H1 (cell line): ENCODE measurements at regions not wholly inside any gene's neighbourhood (a gene's known extent, or its start where the extent isn't known, plus 50 kb on each side); places are given as distances from the start of the nearest gene placed in this dataset.

ENCODE experiments used
- CTCF ChIA-PET: fragments of 300-600 bp; sonication (Branson Sonifier 250); formaldehyde crosslinking; loops from one replicate; lab custom pipeline; 2021; ENCODE audit not compliant: partially characterized antibody; lab: Charles Lee
- POLR2A ChIA-PET: fragments of 300-600 bp; sonication (Branson Sonifier 250); formaldehyde crosslinking; loops from one replicate; lab custom pipeline; 2021; ENCODE audit warnings: inconsistent platforms; ENCODE audit not compliant: partially characterized antibody; lab: Charles Lee
- DNase-seq, 2 experiments: peaks; one replicate each; pipeline versions ENCODE4 v3.0.0 to v3.0.0-alpha.2; 2010 to 2022; ENCODE audit warnings: low spot score in 2 of 2, low read depth in 1 of 2, mixed read lengths in 1 of 2
- FAIRE-seq: peaks from 2 replicates; lab custom pipeline; 2011; peaks lifted over from hg19 to GRCh38; lab: Jason Lieb, UNC
- H2AFZ ChIP-seq: 2 replicates; pipeline ENCODE4 v1.8.1; 2012; ENCODE audit warnings: low read length, inconsistent platforms
- H2AK5ac ChIP-seq: 2 replicates; pipeline ENCODE4 v1.6.1; 2013; ENCODE audit warnings: low read depth, low read length
- H2BK120ac ChIP-seq: replicated peaks from 2 replicates; pipeline ENCODE3; 2013; ENCODE audit warnings: low read depth, low read length, inconsistent platforms
- H2BK12ac ChIP-seq: 2 replicates; pipeline ENCODE4 v1.6.1; 2013; ENCODE audit warnings: low read depth, low read length
- H2BK15ac ChIP-seq: 2 replicates; pipeline ENCODE4 v1.6.1; 2013; ENCODE audit warnings: low read length
- H2BK20ac ChIP-seq: 2 replicates; pipeline ENCODE4 v1.6.1; 2013; ENCODE audit warnings: low read length
- H2BK5ac ChIP-seq: 2 replicates; pipeline ENCODE4 v1.6.1; 2013; ENCODE audit warnings: low read depth, low read length
- H3K14ac ChIP-seq: 2 replicates; pipeline ENCODE4 v1.6.1; 2013; ENCODE audit warnings: inconsistent platforms; ENCODE audit not compliant: insufficient read length
- H3K18ac ChIP-seq: 2 replicates; pipeline ENCODE4 v1.6.1; 2013; ENCODE audit warnings: low read length; ENCODE audit errors: extremely low read depth
- H3K23ac ChIP-seq: 2 replicates; pipeline ENCODE4 v1.6.1; 2013; ENCODE audit warnings: inconsistent platforms; ENCODE audit not compliant: insufficient read length
- H3K23me2 ChIP-seq: 2 replicates; pipeline ENCODE4 v1.6.1; 2013; ENCODE audit warnings: low read depth, low read length
- H3K27ac ChIP-seq: 2 replicates; pipeline ENCODE4 v1.6.1; 2011; ENCODE audit warnings: low read depth, low read length, inconsistent platforms
- H3K27me3 ChIP-seq, 4 experiments: replicated peaks in 1 of 4; 1 replicate in 1 of 4; 2 replicates in 3 of 4; pipeline versions ENCODE4 v1.6.1 to v1.8.1; 2011 to 2013; ENCODE audit warnings: low read length in 3 of 4, mild to moderate bottlenecking in 3 of 4, inconsistent platforms in 2 of 4, mixed read lengths in 2 of 4, moderate library complexity in 1 of 4; ENCODE audit not compliant: control insufficient read depth in 3 of 4, insufficient read depth in 3 of 4; ENCODE audit errors: extremely low read depth in 1 of 4
- H3K36me3 ChIP-seq, 4 experiments: 2 replicates each; pipeline versions ENCODE4 v1.6.1 to v1.8.1; 2011 to 2013; ENCODE audit warnings: mild to moderate bottlenecking in 4 of 4, low read length in 3 of 4, moderate library complexity in 2 of 4, control low read depth in 1 of 4, inconsistent platforms in 1 of 4; ENCODE audit not compliant: insufficient read depth in 4 of 4, control insufficient read depth in 2 of 4
- H3K4ac ChIP-seq: replicated peaks from 2 replicates; pipeline ENCODE3; 2013; ENCODE audit warnings: low read length, low read depth, mixed read lengths, inconsistent platforms; ENCODE audit not compliant: insufficient read length
- H3K4me1 ChIP-seq, 4 experiments: replicated peaks in 1 of 4; 1 replicate in 1 of 4; 2 replicates in 3 of 4; pipeline versions ENCODE4 v1.6.1 to v1.8.1; 2011 to 2013; ENCODE audit warnings: low read length in 3 of 4, inconsistent platforms in 2 of 4, mixed read lengths in 1 of 4; ENCODE audit not compliant: insufficient read depth in 4 of 4, control insufficient read depth in 3 of 4
- H3K4me2 ChIP-seq, 2 experiments: 2 replicates each; pipeline versions ENCODE4 v1.6.1 to v1.8.1; 2011 to 2013; ENCODE audit warnings: low read depth in 2 of 2, low read length in 2 of 2, control low read depth in 1 of 2, inconsistent platforms in 1 of 2, mild to moderate bottlenecking in 1 of 2; ENCODE audit not compliant: insufficient read depth in 1 of 2
- H3K4me3 ChIP-seq, 4 experiments: fragments of 200-600, 300-600 bp in 1 of 4; sonication (generic), shearing (Covaris generic), sonication (Bioruptor Twin) in 1 of 4; 2 replicates each; pipeline versions ENCODE4 v1.5.1 to v1.8.1; 2011 to 2016; ENCODE audit warnings: low read length in 4 of 4, low read depth in 3 of 4, control low read depth in 2 of 4, inconsistent platforms in 2 of 4, mild to moderate bottlenecking in 2 of 4, mixed read lengths in 1 of 4, moderate library complexity in 1 of 4; ENCODE audit not compliant: insufficient read depth in 2 of 4; ENCODE audit errors: extremely low read depth in 1 of 4
- H3K56ac ChIP-seq: replicated peaks from 2 replicates; pipeline ENCODE3; 2013; ENCODE audit warnings: low read depth, mild to moderate bottlenecking, mixed read lengths, low read length, inconsistent platforms; ENCODE audit not compliant: insufficient read length
- H3K79me1 ChIP-seq: 2 replicates; pipeline ENCODE4 v1.6.1; 2013; ENCODE audit warnings: low read depth, low read length, control low read depth
- H3K79me2 ChIP-seq, 2 experiments: 2 replicates each; pipeline versions ENCODE4 v1.6.1 to v1.8.1; 2012 to 2013; ENCODE audit warnings: low read length in 2 of 2, mild to moderate bottlenecking in 2 of 2, inconsistent platforms in 1 of 2; ENCODE audit not compliant: insufficient read depth in 2 of 2, control insufficient read depth in 1 of 2
- H3K9ac ChIP-seq, 4 experiments: replicated peaks in 1 of 4; 1 replicate in 1 of 4; 2 replicates in 3 of 4; pipeline versions ENCODE4 v1.6.1 to v1.8.1; 2011 to 2013; ENCODE audit warnings: low read depth in 3 of 4, low read length in 3 of 4, control low read depth in 2 of 4, mild to moderate bottlenecking in 2 of 4, moderate library complexity in 2 of 4, inconsistent platforms in 1 of 4; ENCODE audit errors: extremely low read depth in 1 of 4
- H3K9me3 ChIP-seq, 2 experiments: 2 replicates each; pipeline versions ENCODE4 v1.6.1 to v1.8.1; 2012 to 2013; ENCODE audit warnings: mild to moderate bottlenecking in 2 of 2, moderate library complexity in 2 of 2, control low read depth in 1 of 2, inconsistent platforms in 1 of 2, low read depth in 1 of 2, low read length in 1 of 2, mixed read lengths in 1 of 2; ENCODE audit not compliant: insufficient read depth in 2 of 2
- H4K20me1 ChIP-seq, 2 experiments: replicated peaks in 1 of 2; 2 replicates each; pipeline versions ENCODE3 to v1.8.1; 2011 to 2013; ENCODE audit warnings: inconsistent platforms in 2 of 2, low read length in 2 of 2, mild to moderate bottlenecking in 1 of 2; ENCODE audit not compliant: insufficient read depth in 2 of 2, control insufficient read depth in 1 of 2
- H4K5ac ChIP-seq: 2 replicates; pipeline ENCODE4 v1.6.1; 2013; ENCODE audit warnings: low read length, low read depth, mixed read lengths, inconsistent platforms; ENCODE audit not compliant: insufficient read length
- H4K8ac ChIP-seq: 2 replicates; pipeline ENCODE4 v1.8.0; 2013; ENCODE audit warnings: mild to moderate bottlenecking, moderate library complexity, low read length, inconsistent platforms; ENCODE audit not compliant: insufficient read depth; ENCODE audit errors: extremely low read depth
- H4K91ac ChIP-seq: replicated peaks from 2 replicates; pipeline ENCODE3; 2013; ENCODE audit warnings: low read length, mixed read lengths, inconsistent platforms; ENCODE audit not compliant: insufficient read length
- JUN ChIP-seq: IDR thresholded peaks from 2 replicates; pipeline ENCODE4 v1.6.1; 2011; ENCODE audit warnings: low read depth, mild to moderate bottlenecking, improper control_type of control experiment, low read length
- JUND ChIP-seq: IDR thresholded peaks from 2 replicates; pipeline ENCODE4 v1.6.1; 2011; ENCODE audit warnings: mild to moderate bottlenecking, improper control_type of control experiment, low read length
- POLR2AphosphoS5 ChIP-seq: IDR thresholded peaks from 2 replicates; pipeline ENCODE4 v1.6.1; 2011; ENCODE audit warnings: low read depth, low read length
- SRF ChIP-seq: IDR thresholded peaks from 2 replicates; pipeline ENCODE4 v1.6.1; 2011; ENCODE audit warnings: mild to moderate bottlenecking, low read depth, low read length, moderate library complexity
- WGBS, 2 experiments: shearing (Covaris generic) in 1 of 2; methylation state at CpG; one replicate each; pipeline versions ENCODE4 v1.1.6 to v1.1.7; 2013 to 2015; ENCODE audit warnings: low lambda C conversion rate in 2 of 2, mixed read lengths in 2 of 2, inconsistent platforms in 1 of 2, low coverage in 1 of 2, missing lambda C conversion rate in 1 of 2; ENCODE audit not compliant: insufficient replicate concordance in 2 of 2, insufficient coverage in 1 of 2, insufficient read length in 1 of 2; ENCODE audit errors: extremely low coverage in 1 of 2, missing lambda C conversion rate in 1 of 2; 5-methylcytosine and 5-hydroxymethylcytosine counted together

- Histone ChIP-seq H3K36me3 (no peaks in the 10 kb centered on the region), H4K5ac (no peak overlapping the region), H3K4ac (no peak overlapping the region), H2BK15ac (no peak overlapping the region), H2AK5ac (no peak overlapping the region), H3K14ac (no peak overlapping the region), H3K27me3 (no peaks in the 10 kb centered on the region), H3K23ac (no peak overlapping the region), H3K9ac (no peak overlapping the region), H3K18ac (no peak overlapping the region), H2BK20ac (no peak overlapping the region), H3K79me1 (no peaks in the 10 kb centered on the region), H4K8ac (no peak overlapping the region; the same call in 1 of the 2 replicates), H2BK5ac (no peak overlapping the region), H3K4me3 (no peak overlapping the region), H4K91ac (no peak overlapping the region), H3K4me1 (no peaks in the 10 kb centered on the region), H3K79me2 (no peaks in the 10 kb centered on the region), H4K20me1 (no peaks in the 10 kb centered on the region), H3K23me2 (no peaks in the 10 kb centered on the region), H2BK120ac (no peak overlapping the region), H2AFZ (no peak overlapping the region), H3K4me2 (no peak overlapping the region), H3K27ac (no peak overlapping the region), H3K56ac (no peak overlapping the region), H3K9me3 (no peaks in the 10 kb centered on the region), H2BK12ac (no peak overlapping the region)
- WGBS, 2 experiments: 94% methylated on average over 4 of the region's 4 CpGs; no CpG with 5 or more reads in 1 of the 2 experiments
- TF ChIP-seq JUND (no peak), SRF (no peak), POLR2AphosphoS5 (no peak), JUN (no peak)
- FAIRE-seq (no peak), DNase-seq (no peak)
- ChIA-PET CTCF (interaction anchor here (0.6 to 1.2 kb wide), 3 partner anchors 23 to 45 kb away, joined by 3 to 5 read pairs (median 4); no protein-coding TSS in a partner anchor), POLR2A (no interaction called here)
Measured at GRCh38 chr15:31930967-31931366, 99.3 kb upstream of the CHRNA7 start.
